Activated CD4-positive, alpha-beta T cell treated with anti-CD3 and anti-CD28 coated beads, Interleukin-2, amount 10 ng/mL, durations not matched to agents 24 days and 14 days (primary cell): ENCODE measurements at regions not wholly inside any gene's neighbourhood (a gene's known extent, or its start where the extent isn't known, plus 50 kb on each side); places are given as distances from the start of the nearest gene placed in this dataset.
"Not testable (repeated sequence)": the region's sequence is repeated elsewhere in the genome, so short reads cannot be mapped to it uniquely, and the experiment has no call there.

Experiments
- DNase-seq: peaks from one replicate; pipeline ENCODE4 v3.0.0; 2022
- H3K27ac Mint-ChIP-seq: one replicate; pipeline ENCODE4 v1.8.0; 2022; ENCODE audit warnings: mild to moderate bottlenecking, mixed read lengths
- H3K27me3 Mint-ChIP-seq: one replicate; pipeline ENCODE4 v1.8.0; 2022; ENCODE audit warnings: mixed read lengths
- H3K36me3 Mint-ChIP-seq: one replicate; pipeline ENCODE4 v1.8.0; 2022; ENCODE audit warnings: low read depth, mild to moderate bottlenecking, mixed read lengths
- H3K4me1 Mint-ChIP-seq: one replicate; pipeline ENCODE4 v1.8.0; 2021; ENCODE audit warnings: mixed read lengths
- H3K4me3 Mint-ChIP-seq: one replicate; pipeline ENCODE4 v1.8.0; 2022; ENCODE audit warnings: mild to moderate bottlenecking, moderate library complexity, mixed read lengths
- H3K9me3 Mint-ChIP-seq: one replicate; pipeline ENCODE4 v1.8.0; 2021; ENCODE audit warnings: mixed read lengths
- intact Hi-C: fragments of 100-400 bp; cut with micrococcal nuclease; formaldehyde crosslinking; loops from one replicate; pipeline ENCODE4 v1.15.1; 2023

- intact Hi-C loops: loop anchor here (2.0 to 5.0 kb wide), 2 partner anchors 18 to 35 kb away; no protein-coding TSS in a partner anchor
- Mint-ChIP-seq H3K4me3 (peak overlapping the region; percentile 64), H3K27me3 (no peaks in the 10 kb centered on the region), H3K9me3 (no peaks in the 10 kb centered on the region), H3K4me1 (peaks cover 27% of the 10 kb centered on the region), H3K27ac (peak overlapping the region; percentile 88), H3K36me3 (peaks cover 2% of the 10 kb centered on the region)
- DNase-seq: peak; percentile 83
Observed at GRCh38 chr4:108466936-108467902, 153.2 kb upstream of the RPL34 start.

DNA sequence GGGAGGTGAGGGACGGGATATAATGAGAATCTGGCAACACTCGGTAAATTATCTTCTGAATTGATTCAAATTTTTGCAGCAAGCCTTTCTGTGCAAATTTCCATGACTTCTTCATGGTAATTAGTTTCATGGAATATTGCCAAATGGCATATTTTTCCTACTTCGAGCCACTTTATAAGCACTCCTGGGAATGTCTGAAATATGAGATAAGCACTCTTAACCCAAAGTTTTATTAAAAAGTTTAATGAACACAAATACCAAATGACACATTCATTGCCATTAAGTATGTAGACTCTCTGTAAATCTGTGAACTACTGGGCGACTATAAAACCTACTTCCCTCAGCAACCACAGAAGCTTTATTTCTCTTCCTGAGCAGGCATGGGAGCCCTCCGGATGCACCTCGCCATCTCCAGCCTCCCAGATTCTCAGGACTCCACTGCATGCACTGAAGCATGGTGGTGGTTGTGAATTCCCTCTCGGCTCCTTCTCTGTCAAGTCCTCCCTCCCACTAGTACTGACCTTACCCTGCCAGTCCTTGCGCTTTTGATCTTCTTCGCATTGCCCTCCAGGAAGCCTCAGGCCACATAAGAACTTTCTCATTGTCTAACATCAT is 154.4 kb upstream of the RPL34 start:
- Mint-ChIP-seq H3K27me3 (peaks cover 2% of the 10 kb centered on the region), H3K27ac (peak overlapping the region; percentile 4), H3K36me3 (no peaks in the 10 kb centered on the region), H3K4me1 (peaks cover 27% of the 10 kb centered on the region), H3K9me3 (peaks cover 3% of the 10 kb centered on the region), H3K4me3 (peak overlapping the region; percentile 13)
- DNase-seq: peak; percentile 65
- intact Hi-C loops: loop anchor here (2.0 to 5.0 kb wide), 2 partner anchors 19 to 34 kb away; no protein-coding TSS in a partner anchor

DNA sequence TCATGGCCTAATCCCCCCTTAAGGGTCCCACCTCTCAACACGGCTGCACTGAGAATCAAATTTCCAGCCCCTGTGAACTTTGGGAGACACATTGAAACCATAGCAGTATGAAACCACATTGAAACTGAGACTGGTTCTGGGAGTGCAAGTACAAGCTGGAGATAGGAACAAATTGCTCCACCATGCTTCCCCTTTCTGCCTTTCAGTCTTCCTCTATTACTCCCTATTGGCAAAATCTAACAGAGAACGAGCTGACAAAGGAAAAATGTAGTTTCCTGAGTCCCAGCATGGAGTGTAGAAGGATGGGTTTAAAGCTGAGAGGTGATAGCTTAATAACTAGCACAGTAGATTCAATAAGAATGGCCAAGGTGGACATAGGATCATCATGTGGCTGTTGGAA is 161.7 kb upstream of the RPL34 start:
- Mint-ChIP-seq H3K4me3 (no peak overlapping the region), H3K9me3 (peaks cover 23% of the 10 kb centered on the region), H3K27ac (no peak overlapping the region), H3K4me1 (no peaks in the 10 kb centered on the region), H3K27me3 (peaks cover 20% of the 10 kb centered on the region), H3K36me3 (peaks cover 3% of the 10 kb centered on the region)
- intact Hi-C loops: no loop called here
- no peak for DNase-seq

DNA sequence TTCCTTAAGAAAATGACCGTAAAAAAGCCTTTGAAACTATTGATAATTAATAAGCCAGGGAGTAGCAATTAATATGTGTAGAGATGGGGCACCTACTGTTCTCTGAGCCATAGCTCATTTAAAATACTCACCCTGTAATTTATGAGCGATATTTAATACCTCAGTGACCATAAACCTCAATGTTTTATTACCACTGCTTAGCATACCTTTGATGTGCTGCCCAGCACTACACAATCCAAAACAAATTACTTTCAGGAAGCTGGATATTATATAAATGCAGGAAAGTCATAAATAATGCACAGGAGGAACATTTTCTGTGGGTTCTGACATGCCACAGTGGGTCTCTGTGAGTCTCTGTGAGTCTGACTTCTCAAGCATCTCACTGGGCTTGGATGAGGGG is 166.1 kb upstream of the RPL34 start:
- Mint-ChIP-seq H3K4me3 (no peak overlapping the region), H3K9me3 (peaks cover 24% of the 10 kb centered on the region), H3K4me1 (peaks cover 3% of the 10 kb centered on the region), H3K36me3 (peaks cover 3% of the 10 kb centered on the region), H3K27me3 (peaks cover 27% of the 10 kb centered on the region), H3K27ac (no peak overlapping the region)
- no peak for DNase-seq
- intact Hi-C loops: no loop called here

GRCh38 chr4:108453366-108453765 is 167.0 kb upstream of the RPL34 start:
- H3K27me3 Mint-ChIP-seq: peaks cover 29% of the 10 kb centered on the region
- no peak for DNase-seq
- peaks cover 20% of the 10 kb centered on the region for H3K9me3 Mint-ChIP-seq
- peaks cover 5% of the 10 kb centered on the region for H3K4me1 Mint-ChIP-seq
- H3K4me3 Mint-ChIP-seq: no peak overlapping the region
- peaks cover 3% of the 10 kb centered on the region for H3K36me3 Mint-ChIP-seq
- intact Hi-C loops: no loop called here
- H3K27ac Mint-ChIP-seq: no peak overlapping the region

- Mint-ChIP-seq H3K27ac (no peak overlapping the region), H3K27me3 (peaks cover 25% of the 10 kb centered on the region), H3K36me3 (peaks cover 3% of the 10 kb centered on the region), H3K4me1 (peaks cover 5% of the 10 kb centered on the region), H3K9me3 (peaks cover 9% of the 10 kb centered on the region), H3K4me3 (no peak overlapping the region)
- DNase-seq: no peak
- intact Hi-C loops: no loop called here
Observed at GRCh38 chr4:108450236-108450898, 170.0 kb upstream of the RPL34 start.

DNA sequence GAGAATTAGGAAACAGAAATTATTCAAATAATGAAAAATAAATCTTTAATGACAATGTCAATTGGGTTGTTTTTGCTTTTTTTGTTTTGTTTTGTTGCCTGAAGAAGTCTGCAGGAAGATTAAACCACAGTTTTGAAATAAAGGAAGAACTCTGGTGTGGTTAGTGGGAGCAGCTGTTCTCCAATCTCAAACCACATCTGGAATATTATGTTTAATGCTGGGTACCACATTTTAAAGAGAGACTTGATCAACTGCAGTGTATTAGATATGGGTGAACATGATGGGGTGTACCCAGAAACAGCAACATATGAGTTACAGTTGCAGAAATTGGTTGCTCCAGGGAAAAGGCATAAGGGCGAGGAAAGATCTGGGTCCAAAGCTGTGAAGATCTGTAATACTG is 171.2 kb upstream of the RPL34 start:
- Mint-ChIP-seq H3K36me3 (no peaks in the 10 kb centered on the region), H3K4me1 (peaks cover 5% of the 10 kb centered on the region), H3K27ac (no peak overlapping the region), H3K4me3 (no peak overlapping the region), H3K9me3 (peaks cover 5% of the 10 kb centered on the region), H3K27me3 (peaks cover 15% of the 10 kb centered on the region)
- DNase-seq: no peak
- intact Hi-C loops: no loop called here

DNA sequence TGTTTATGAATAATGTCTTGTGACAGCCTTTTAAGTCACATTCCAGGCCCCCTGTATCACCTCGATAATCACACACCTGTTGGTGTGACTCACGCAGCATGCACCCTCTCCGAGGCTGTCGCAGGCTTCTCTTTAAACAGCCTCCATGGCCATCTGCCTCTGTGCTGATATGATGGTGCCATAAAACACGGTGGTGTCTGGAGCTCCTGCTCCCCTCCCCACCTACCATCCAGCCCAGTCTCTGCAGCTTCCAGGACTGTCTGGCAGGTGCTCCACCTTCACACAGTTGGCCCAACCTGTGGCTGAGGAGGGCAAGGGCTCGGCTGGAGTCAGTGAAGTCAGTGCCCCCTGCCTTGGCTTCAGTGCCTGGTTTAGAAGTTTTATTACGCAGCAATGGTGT is 173.8 kb upstream of the RPL34 start:
- no peaks in the 10 kb centered on the region for H3K9me3 Mint-ChIP-seq
- H3K27ac Mint-ChIP-seq: no peak overlapping the region
- H3K36me3 Mint-ChIP-seq: no peaks in the 10 kb centered on the region
- H3K4me3 Mint-ChIP-seq: no peak overlapping the region
- peaks cover 5% of the 10 kb centered on the region for H3K4me1 Mint-ChIP-seq
- intact Hi-C loops: no loop called here
- peaks cover 5% of the 10 kb centered on the region for H3K27me3 Mint-ChIP-seq
- no peak for DNase-seq

- no peak for DNase-seq
- no peak overlapping the region for H3K27ac Mint-ChIP-seq
- H3K36me3 Mint-ChIP-seq: no peaks in the 10 kb centered on the region
- H3K4me3 Mint-ChIP-seq: no peak overlapping the region
- H3K27me3 Mint-ChIP-seq: peaks cover 5% of the 10 kb centered on the region
- peaks cover 8% of the 10 kb centered on the region for H3K4me1 Mint-ChIP-seq
- no peaks in the 10 kb centered on the region for H3K9me3 Mint-ChIP-seq
- intact Hi-C loops: no loop called here
Observed at GRCh38 chr4:108445716-108446115, 174.7 kb upstream of the RPL34 start.

GRCh38 chr4:108443585-108443984 is 176.8 kb upstream of the RPL34 start:
- DNase-seq: no peak
- H3K36me3 Mint-ChIP-seq: peaks cover 2% of the 10 kb centered on the region
- no peak overlapping the region for H3K27ac Mint-ChIP-seq
- intact Hi-C loops: no loop called here
- no peak overlapping the region for H3K4me3 Mint-ChIP-seq
- peaks cover 5% of the 10 kb centered on the region for H3K9me3 Mint-ChIP-seq
- peaks cover 2% of the 10 kb centered on the region for H3K27me3 Mint-ChIP-seq
- H3K4me1 Mint-ChIP-seq: peaks cover 12% of the 10 kb centered on the region

- peak overlapping the region; percentile 54 for H3K4me3 Mint-ChIP-seq
- H3K9me3 Mint-ChIP-seq: peaks cover 7% of the 10 kb centered on the region
- peak; percentile 88 for DNase-seq
- H3K27me3 Mint-ChIP-seq: peaks cover 9% of the 10 kb centered on the region
- peaks cover 6% of the 10 kb centered on the region for H3K36me3 Mint-ChIP-seq
- intact Hi-C loops: loop anchor here (1.0 to 5.0 kb wide), 8 partner anchors 8 to 382 kb away; no protein-coding TSS in a partner anchor
- H3K27ac Mint-ChIP-seq: peak overlapping the region; percentile 75
- peaks cover 33% of the 10 kb centered on the region for H3K4me1 Mint-ChIP-seq
Observed at GRCh38 chr4:108433832-108434231, 186.5 kb upstream of the RPL34 start.

- intact Hi-C loops: loop anchor here (1.0 to 5.0 kb wide), 7 partner anchors 34 to 381 kb away; no protein-coding TSS in a partner anchor
- H3K4me1 Mint-ChIP-seq: peaks cover 33% of the 10 kb centered on the region
- not testable (repeated sequence) for DNase-seq, H3K27me3 Mint-ChIP-seq, H3K36me3 Mint-ChIP-seq, H3K9me3 Mint-ChIP-seq
- peak overlapping the region; percentile 54 for H3K4me3 Mint-ChIP-seq
- H3K27ac Mint-ChIP-seq: peak overlapping the region; percentile 75
Observed at GRCh38 chr4:108433394-108433793, 187.0 kb upstream of the RPL34 start.

DNA sequence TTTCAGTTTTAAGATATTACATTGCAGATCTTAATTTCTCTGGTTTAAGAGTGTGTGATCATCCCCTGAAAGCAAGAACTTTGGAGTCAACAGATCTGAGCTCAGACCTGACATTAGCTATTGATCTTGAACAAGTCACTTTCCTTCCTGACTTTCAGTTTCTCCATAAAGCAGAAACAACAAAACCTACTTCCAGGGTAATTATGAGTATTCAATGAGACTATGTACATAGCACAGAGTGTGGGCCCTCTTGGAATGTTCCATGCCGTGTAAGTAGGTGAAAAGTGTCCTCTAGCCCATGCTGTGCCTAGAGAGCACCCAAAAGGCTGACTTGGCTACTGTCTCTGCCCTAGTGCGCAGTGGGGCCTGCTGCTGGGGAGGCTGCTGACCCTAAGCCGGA is 188.0 kb upstream of the RPL34 start:
- Mint-ChIP-seq H3K9me3 (peaks cover 2% of the 10 kb centered on the region), H3K4me1 (peaks cover 36% of the 10 kb centered on the region), H3K27ac (peak overlapping the region; percentile 62), H3K4me3 (no peak overlapping the region), H3K36me3 (peaks cover 3% of the 10 kb centered on the region), H3K27me3 (peaks cover 4% of the 10 kb centered on the region)
- peak; percentile 69 for DNase-seq
- intact Hi-C loops: loop anchor here (2.0 to 5.0 kb wide), 6 partner anchors 35 to 380 kb away; no protein-coding TSS in a partner anchor
